ENCODE measurements at regions not wholly inside any gene's neighbourhood (a gene's known extent, or its start where the extent isn't known, plus 50 kb on each side); places are given as distances from the start of the nearest gene placed in this dataset.
"Not testable (repeated sequence)": the region's sequence is repeated elsewhere in the genome, so short reads cannot be mapped to it uniquely, and the experiment has no call there.

GRCh38 chrY:18951019-18951418 is 177.5 kb upstream of the HSFY2 start:
- no peak for DNase-seq (ENCODE audit: low spot score)

- DNase-seq (ENCODE audit: low spot score): no peak
These were observed 163.3 kb upstream of the HSFY2 start for GRCh38 chrY:18936831-18937230.

GRCh38 chrY:18919256-18919655 is 145.7 kb upstream of the HSFY2 start:
- DNase-seq (ENCODE audit: low spot score): no peak

- DNase-seq (ENCODE audit: low spot score): no peak
These were observed 139.3 kb upstream of the HSFY2 start for GRCh38 chrY:18912846-18913245.

- no peak for DNase-seq (ENCODE audit: low spot score)
These were observed 136.3 kb upstream of the HSFY2 start for GRCh38 chrY:18909846-18910245.

GRCh38 chrY:18906198-18906597 is 132.7 kb upstream of the HSFY2 start:
- DNase-seq (ENCODE audit: low spot score): not testable (repeated sequence)

- DNase-seq (ENCODE audit: low spot score): no peak
These were observed 130.8 kb upstream of the HSFY2 start for GRCh38 chrY:18904296-18904695.

GRCh38 chrY:18891994-18892393 is 118.5 kb upstream of the HSFY2 start:
- no peak for DNase-seq (ENCODE audit: low spot score)

- no peak for DNase-seq (ENCODE audit: low spot score)
These were observed 116.0 kb upstream of the HSFY2 start for GRCh38 chrY:18889548-18889947.

GRCh38 chrY:18884748-18885147 is 111.2 kb upstream of the HSFY2 start:
- no peak for DNase-seq (ENCODE audit: low spot score)

GRCh38 chrY:18869145-18869544 is 95.6 kb upstream of the HSFY2 start:
- not testable (repeated sequence) for DNase-seq (ENCODE audit: low spot score)

- not testable (repeated sequence) for DNase-seq (ENCODE audit: low spot score)
These were observed 93.5 kb upstream of the HSFY2 start for GRCh38 chrY:18866887-18867551.

- DNase-seq (ENCODE audit: low spot score): not testable (repeated sequence)
These were observed 87.3 kb upstream of the HSFY2 start for GRCh38 chrY:18860856-18861255.

GRCh38 chrY:18858484-18859191 is 85.1 kb upstream of the HSFY2 start:
- DNase-seq (ENCODE audit: low spot score): not testable (repeated sequence)

GRCh38 chrY:18855184-18855583 is 81.6 kb upstream of the HSFY2 start:
- not testable (repeated sequence) for DNase-seq (ENCODE audit: low spot score)

- not testable (repeated sequence) for DNase-seq (ENCODE audit: low spot score)
These were observed 79.8 kb upstream of the HSFY2 start for GRCh38 chrY:18853323-18853722.

GRCh38 chrY:18836643-18837042 is 63.1 kb upstream of the HSFY2 start:
- DNase-seq (ENCODE audit: low spot score): not testable (repeated sequence)
